ENCODE measurements at regions not wholly inside any gene's neighbourhood (a gene's known extent, or its start where the extent isn't known, plus 50 kb on each side); places are given as distances from the start of the nearest gene placed in this dataset.

DNA sequence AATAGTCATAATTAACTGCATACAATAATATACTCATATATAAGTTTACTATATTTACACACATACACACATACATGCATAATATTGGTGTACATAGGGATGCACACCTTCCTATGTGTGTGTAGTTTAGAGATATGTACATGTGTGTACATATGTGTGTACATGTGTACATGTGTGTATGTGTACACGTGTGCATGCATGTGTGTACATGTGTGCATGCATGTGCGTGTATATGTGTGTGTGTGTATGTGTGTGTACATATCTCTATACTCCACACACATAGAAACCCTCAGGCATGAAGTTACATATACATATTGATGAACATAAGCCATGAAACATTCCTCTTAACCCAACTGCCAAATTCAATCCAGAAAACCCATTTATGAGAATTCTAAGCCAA, 547.8 kb downstream of the TLR4 start:
- H3K9me3 ChIP-seq (ENCODE audit: control insufficient read depth, insufficient read depth, low read length) = no peaks in the 10 kb centered on the region
- TF ChIP-seq, protein P1, sequence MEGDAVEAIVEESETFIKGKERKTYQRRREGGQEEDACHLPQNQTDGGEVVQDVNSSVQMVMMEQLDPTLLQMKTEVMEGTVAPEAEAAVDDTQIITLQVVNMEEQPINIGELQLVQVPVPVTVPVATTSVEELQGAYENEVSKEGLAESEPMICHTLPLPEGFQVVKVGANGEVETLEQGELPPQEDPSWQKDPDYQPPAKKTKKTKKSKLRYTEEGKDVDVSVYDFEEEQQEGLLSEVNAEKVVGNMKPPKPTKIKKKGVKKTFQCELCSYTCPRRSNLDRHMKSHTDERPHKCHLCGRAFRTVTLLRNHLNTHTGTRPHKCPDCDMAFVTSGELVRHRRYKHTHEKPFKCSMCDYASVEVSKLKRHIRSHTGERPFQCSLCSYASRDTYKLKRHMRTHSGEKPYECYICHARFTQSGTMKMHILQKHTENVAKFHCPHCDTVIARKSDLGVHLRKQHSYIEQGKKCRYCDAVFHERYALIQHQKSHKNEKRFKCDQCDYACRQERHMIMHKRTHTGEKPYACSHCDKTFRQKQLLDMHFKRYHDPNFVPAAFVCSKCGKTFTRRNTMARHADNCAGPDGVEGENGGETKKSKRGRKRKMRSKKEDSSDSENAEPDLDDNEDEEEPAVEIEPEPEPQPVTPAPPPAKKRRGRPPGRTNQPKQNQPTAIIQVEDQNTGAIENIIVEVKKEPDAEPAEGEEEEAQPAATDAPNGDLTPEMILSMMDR (IDR thresholded peaks at IDR 0.05; ENCODE audit: low read depth, low read length) = no peak
- ChIA-PET CTCF (no interaction called here), POLR2A (no interaction called here)
- DNase-seq (ENCODE audit: low read depth, low spot score) = no peak
- no peak overlapping the region for H3K4me3 ChIP-seq (ENCODE audit: low read depth, low read length)
- no peak overlapping the region for H3K27ac ChIP-seq (ENCODE audit: low read depth, low read length)
- H3K27me3 ChIP-seq (ENCODE audit: control insufficient read depth, insufficient read depth, low read length) = no peaks in the 10 kb centered on the region

DNA sequence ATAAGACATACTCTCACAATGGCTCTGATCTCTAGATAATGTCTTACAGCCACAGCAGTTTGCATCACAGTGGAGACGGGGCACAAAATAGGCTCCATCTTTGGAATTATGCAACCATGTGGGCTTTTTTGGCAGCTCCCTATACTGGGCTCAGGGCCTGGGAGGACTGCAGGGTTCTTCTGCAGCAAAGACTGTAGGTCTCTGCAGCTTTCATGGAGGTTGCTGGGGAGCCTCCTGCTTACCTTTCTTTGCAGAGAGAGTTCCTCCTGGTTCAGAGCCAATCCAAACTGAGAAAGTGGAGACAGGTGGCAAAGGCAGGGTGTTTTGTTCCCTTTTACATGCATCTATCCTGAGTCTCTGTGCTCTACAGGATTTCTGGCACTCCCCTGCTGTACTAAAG, 558.0 kb downstream of the TLR4 start:
- no peak for DNase-seq (ENCODE audit: low read depth, low spot score)
- H3K9me3 ChIP-seq (ENCODE audit: control insufficient read depth, insufficient read depth, low read length) = peaks cover 11% of the 10 kb centered on the region; the same call in 1 of the 2 replicates
- no peak overlapping the region for H3K4me3 ChIP-seq (ENCODE audit: low read depth, low read length)
- no peaks in the 10 kb centered on the region for H3K27me3 ChIP-seq (ENCODE audit: control insufficient read depth, insufficient read depth, low read length)
- TF ChIP-seq, protein P1 (IDR thresholded peaks at IDR 0.05; ENCODE audit: low read depth, low read length) = no peak
- no peak overlapping the region for H3K27ac ChIP-seq (ENCODE audit: low read depth, low read length)
- CTCF ChIA-PET = no interaction called here
- POLR2A ChIA-PET = no interaction called here

GRCh38 chr9:118263949-118264348, 559.7 kb downstream of the TLR4 start:
- no peaks in the 10 kb centered on the region for H3K27me3 ChIP-seq (ENCODE audit: control insufficient read depth, insufficient read depth, low read length)
- ChIA-PET CTCF (no interaction called here), POLR2A (no interaction called here)
- no peak overlapping the region for H3K27ac ChIP-seq (ENCODE audit: low read depth, low read length)
- H3K9me3 ChIP-seq (ENCODE audit: control insufficient read depth, insufficient read depth, low read length) = peaks cover 11% of the 10 kb centered on the region; the same call in 1 of the 2 replicates
- TF ChIP-seq, protein P1 (IDR thresholded peaks at IDR 0.05; ENCODE audit: low read depth, low read length) = no peak
- H3K4me3 ChIP-seq (ENCODE audit: low read depth, low read length) = no peak overlapping the region
- DNase-seq (ENCODE audit: low read depth, low spot score) = no peak

DNA sequence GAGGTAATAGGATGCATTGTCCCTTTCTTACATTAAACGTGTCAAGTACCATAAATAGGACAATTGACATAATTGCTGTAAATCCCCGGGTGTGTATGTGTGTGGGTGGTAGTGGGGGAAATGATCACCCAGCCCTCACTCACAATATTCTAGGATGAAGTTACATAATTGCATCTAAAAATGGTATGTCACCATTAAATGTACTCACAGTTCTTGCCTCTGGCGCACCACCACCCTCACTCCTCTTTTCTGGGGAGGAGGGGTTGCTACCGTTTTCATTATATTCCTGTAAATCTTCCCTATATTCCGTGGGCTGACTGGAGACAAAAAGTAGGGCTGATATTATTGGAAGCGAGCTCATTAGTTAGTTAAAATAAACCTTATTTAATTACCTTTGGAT, 563.8 kb downstream of the TLR4 start:
- Histone ChIP-seq H3K27me3 (ENCODE audit: control insufficient read depth, insufficient read depth, low read length) (no peaks in the 10 kb centered on the region), H3K9me3 (ENCODE audit: control insufficient read depth, insufficient read depth, low read length) (peaks cover 7% of the 10 kb centered on the region), H3K4me3 (ENCODE audit: low read depth, low read length) (no peak overlapping the region), H3K27ac (ENCODE audit: low read depth, low read length) (no peak overlapping the region)
- DNase-seq (ENCODE audit: low read depth, low spot score) = no peak
- TF ChIP-seq, protein P1 (IDR thresholded peaks at IDR 0.05; ENCODE audit: low read depth, low read length) = no peak
- POLR2A ChIA-PET = no interaction called here
- CTCF ChIA-PET = no interaction called here

- CTCF ChIA-PET = no interaction called here
- no peaks in the 10 kb centered on the region for H3K27me3 ChIP-seq (ENCODE audit: control insufficient read depth, insufficient read depth, low read length)
- TF ChIP-seq, protein P1 (IDR thresholded peaks at IDR 0.05; ENCODE audit: low read depth, low read length) = no peak
- DNase-seq (ENCODE audit: low read depth, low spot score) = no peak
- no peak overlapping the region for H3K27ac ChIP-seq (ENCODE audit: low read depth, low read length)
- no peak overlapping the region for H3K4me3 ChIP-seq (ENCODE audit: low read depth, low read length)
- POLR2A ChIA-PET = no interaction called here
- H3K9me3 ChIP-seq (ENCODE audit: control insufficient read depth, insufficient read depth, low read length) = peaks cover 7% of the 10 kb centered on the region
These were observed 565.4 kb downstream of the TLR4 start for GRCh38 chr9:118269623-118270022.
